ENCODE measurements at regions not wholly inside any gene's neighbourhood (a gene's known extent, or its start where the extent isn't known, plus 50 kb on each side); places are given as distances from the start of the nearest gene placed in this dataset.

DNA sequence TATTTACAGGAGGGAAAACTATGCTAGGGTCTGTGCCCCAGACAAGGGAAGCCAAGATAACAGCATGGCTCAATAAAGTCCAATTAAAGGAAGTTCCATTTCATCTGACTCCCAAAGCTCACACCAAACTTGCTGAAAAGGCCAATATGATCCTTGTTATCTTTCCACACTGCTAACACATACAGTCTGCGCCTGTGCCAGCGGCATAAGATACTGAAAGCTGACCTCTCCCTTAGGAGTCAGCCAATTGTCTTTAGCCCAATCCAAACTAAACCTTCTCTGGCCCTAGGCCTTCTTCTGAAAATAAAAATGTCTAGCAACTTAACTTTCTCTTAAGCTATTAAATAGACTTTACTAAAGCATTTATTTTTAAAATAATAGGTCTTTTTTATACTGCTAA is 179.0 kb upstream of the PLD5 start:
- Histone ChIP-seq H3K4me1 (ENCODE audit: control insufficient read depth, insufficient read depth, low read length) (no peaks in the 10 kb centered on the region), H3K27ac (ENCODE audit: low read length) (no peak overlapping the region), H3K27me3 (ENCODE audit: control insufficient read depth, insufficient read depth, low read length) (peaks cover 5% of the 10 kb centered on the region), H3K9me3 (ENCODE audit: control insufficient read depth, insufficient read depth, low read depth, low read length) (no peaks in the 10 kb centered on the region), H3K36me3 (ENCODE audit: control insufficient read depth, insufficient read depth, low read length) (no peaks in the 10 kb centered on the region), H3K4me3 (ENCODE audit: low read depth in 2 of 2, low read length in 2 of 2) (no peak overlapping the region)
- DNase-seq (ENCODE audit: low read depth, low spot score) (no peak), ATAC-seq (no peak)
- POLR2A ChIA-PET: no interaction called here
- in situ Hi-C loops (cut with HindIII; ENCODE audit: low pct_unique_long_range_greater_than_20kb, low sequenced_read_pairs) (no loop called here), intact Hi-C loops (cut with micrococcal nuclease; ENCODE audit: unreplicated experiment) (no loop called here)
- no TSS peak for BruUV-seq (replicated peaks)
- TF ChIP-seq, protein P1, sequence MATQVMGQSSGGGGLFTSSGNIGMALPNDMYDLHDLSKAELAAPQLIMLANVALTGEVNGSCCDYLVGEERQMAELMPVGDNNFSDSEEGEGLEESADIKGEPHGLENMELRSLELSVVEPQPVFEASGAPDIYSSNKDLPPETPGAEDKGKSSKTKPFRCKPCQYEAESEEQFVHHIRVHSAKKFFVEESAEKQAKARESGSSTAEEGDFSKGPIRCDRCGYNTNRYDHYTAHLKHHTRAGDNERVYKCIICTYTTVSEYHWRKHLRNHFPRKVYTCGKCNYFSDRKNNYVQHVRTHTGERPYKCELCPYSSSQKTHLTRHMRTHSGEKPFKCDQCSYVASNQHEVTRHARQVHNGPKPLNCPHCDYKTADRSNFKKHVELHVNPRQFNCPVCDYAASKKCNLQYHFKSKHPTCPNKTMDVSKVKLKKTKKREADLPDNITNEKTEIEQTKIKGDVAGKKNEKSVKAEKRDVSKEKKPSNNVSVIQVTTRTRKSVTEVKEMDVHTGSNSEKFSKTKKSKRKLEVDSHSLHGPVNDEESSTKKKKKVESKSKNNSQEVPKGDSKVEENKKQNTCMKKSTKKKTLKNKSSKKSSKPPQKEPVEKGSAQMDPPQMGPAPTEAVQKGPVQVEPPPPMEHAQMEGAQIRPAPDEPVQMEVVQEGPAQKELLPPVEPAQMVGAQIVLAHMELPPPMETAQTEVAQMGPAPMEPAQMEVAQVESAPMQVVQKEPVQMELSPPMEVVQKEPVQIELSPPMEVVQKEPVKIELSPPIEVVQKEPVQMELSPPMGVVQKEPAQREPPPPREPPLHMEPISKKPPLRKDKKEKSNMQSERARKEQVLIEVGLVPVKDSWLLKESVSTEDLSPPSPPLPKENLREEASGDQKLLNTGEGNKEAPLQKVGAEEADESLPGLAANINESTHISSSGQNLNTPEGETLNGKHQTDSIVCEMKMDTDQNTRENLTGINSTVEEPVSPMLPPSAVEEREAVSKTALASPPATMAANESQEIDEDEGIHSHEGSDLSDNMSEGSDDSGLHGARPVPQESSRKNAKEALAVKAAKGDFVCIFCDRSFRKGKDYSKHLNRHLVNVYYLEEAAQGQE (IDR thresholded peaks at IDR 0.05; ENCODE audit: insufficient read depth in 1 of 2, low read depth in 2 of 2, low read length in 1 of 2): no peak
- TF ChIP-seq TCF7L2 (IDR thresholded peaks at IDR 0.05; ENCODE audit: low read depth, low read length): no peak
- TF ChIP-seq SIN3A (IDR thresholded peaks at IDR 0.05; ENCODE audit: borderline replicate concordance, insufficient read depth, low read depth, low read length): no peak
- TF ChIP-seq, protein P2, sequence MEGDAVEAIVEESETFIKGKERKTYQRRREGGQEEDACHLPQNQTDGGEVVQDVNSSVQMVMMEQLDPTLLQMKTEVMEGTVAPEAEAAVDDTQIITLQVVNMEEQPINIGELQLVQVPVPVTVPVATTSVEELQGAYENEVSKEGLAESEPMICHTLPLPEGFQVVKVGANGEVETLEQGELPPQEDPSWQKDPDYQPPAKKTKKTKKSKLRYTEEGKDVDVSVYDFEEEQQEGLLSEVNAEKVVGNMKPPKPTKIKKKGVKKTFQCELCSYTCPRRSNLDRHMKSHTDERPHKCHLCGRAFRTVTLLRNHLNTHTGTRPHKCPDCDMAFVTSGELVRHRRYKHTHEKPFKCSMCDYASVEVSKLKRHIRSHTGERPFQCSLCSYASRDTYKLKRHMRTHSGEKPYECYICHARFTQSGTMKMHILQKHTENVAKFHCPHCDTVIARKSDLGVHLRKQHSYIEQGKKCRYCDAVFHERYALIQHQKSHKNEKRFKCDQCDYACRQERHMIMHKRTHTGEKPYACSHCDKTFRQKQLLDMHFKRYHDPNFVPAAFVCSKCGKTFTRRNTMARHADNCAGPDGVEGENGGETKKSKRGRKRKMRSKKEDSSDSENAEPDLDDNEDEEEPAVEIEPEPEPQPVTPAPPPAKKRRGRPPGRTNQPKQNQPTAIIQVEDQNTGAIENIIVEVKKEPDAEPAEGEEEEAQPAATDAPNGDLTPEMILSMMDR (IDR thresholded peaks at IDR 0.05): no peak
- TF ChIP-seq POLR2AphosphoS5 (IDR thresholded peaks at IDR 0.05; ENCODE audit: low read depth, low read length): no peak
- CTCF ChIA-PET: no interaction called here

DNA sequence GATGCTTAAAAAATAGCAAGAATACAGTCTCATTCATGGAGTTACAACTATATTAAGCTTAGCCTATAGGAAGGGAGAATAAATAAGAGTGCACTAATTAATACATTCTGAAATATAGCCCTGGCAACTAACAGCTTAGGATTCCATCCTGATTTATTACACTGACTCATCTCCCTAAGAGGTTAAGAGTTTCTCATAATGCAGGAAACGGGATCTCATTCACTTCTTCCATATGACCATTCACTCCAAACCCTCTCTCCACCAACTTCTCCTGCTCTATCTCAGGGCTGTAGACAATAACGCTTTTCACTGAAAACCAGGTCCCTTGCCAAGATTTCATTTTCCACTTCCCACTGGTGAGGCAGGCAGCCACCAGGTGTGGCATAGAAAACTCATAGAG is 168.5 kb upstream of the PLD5 start:
- ATAC-seq: no peak
- in situ Hi-C loops (cut with HindIII; ENCODE audit: low pct_unique_long_range_greater_than_20kb, low sequenced_read_pairs) (no loop called here), intact Hi-C loops (cut with micrococcal nuclease; ENCODE audit: unreplicated experiment) (no loop called here)
- no peaks in the 10 kb centered on the region for H3K4me1 ChIP-seq (ENCODE audit: control insufficient read depth, insufficient read depth, low read length)
- no peaks in the 10 kb centered on the region for H3K9me3 ChIP-seq (ENCODE audit: control insufficient read depth, insufficient read depth, low read depth, low read length)
- no peak for DNase-seq (ENCODE audit: low read depth, low spot score)
- TF ChIP-seq, protein P1 (IDR thresholded peaks at IDR 0.05; ENCODE audit: insufficient read depth in 1 of 2, low read depth in 2 of 2, low read length in 1 of 2): no peak
- TF ChIP-seq POLR2AphosphoS5 (IDR thresholded peaks at IDR 0.05; ENCODE audit: low read depth, low read length) (no peak), SIN3A (IDR thresholded peaks at IDR 0.05; ENCODE audit: borderline replicate concordance, insufficient read depth, low read depth, low read length) (no peak), TCF7L2 (IDR thresholded peaks at IDR 0.05; ENCODE audit: low read depth, low read length) (no peak)
- TF ChIP-seq, protein P2 (IDR thresholded peaks at IDR 0.05): no peak
- no peak overlapping the region for H3K4me3 ChIP-seq (ENCODE audit: low read depth in 2 of 2, low read length in 2 of 2)
- POLR2A ChIA-PET: no interaction called here
- no peaks in the 10 kb centered on the region for H3K36me3 ChIP-seq (ENCODE audit: control insufficient read depth, insufficient read depth, low read length)
- no peak overlapping the region for H3K27ac ChIP-seq (ENCODE audit: low read length)
- CTCF ChIA-PET: no interaction called here
- BruUV-seq (replicated peaks): no TSS peak
- no peaks in the 10 kb centered on the region for H3K27me3 ChIP-seq (ENCODE audit: control insufficient read depth, insufficient read depth, low read length)
